GM18517 (cell line): ENCODE measurements at regions not wholly inside any gene's neighbourhood (a gene's known extent, or its start where the extent isn't known, plus 50 kb on each side); places are given as distances from the start of the nearest gene placed in this dataset.

Experiments used
- ATAC-seq: cut with Tn5 transposase; IDR thresholded peaks from one replicate; pipeline ENCODE4 v1.9.1; 2021; ENCODE audit warnings: mild to moderate bottlenecking, moderate library complexity; ENCODE audit not compliant: unreplicated experiment

- no peak for ATAC-seq
Observed at GRCh38 chr4:176970853-176971252, 178.1 kb upstream of the VEGFC start.

DNA sequence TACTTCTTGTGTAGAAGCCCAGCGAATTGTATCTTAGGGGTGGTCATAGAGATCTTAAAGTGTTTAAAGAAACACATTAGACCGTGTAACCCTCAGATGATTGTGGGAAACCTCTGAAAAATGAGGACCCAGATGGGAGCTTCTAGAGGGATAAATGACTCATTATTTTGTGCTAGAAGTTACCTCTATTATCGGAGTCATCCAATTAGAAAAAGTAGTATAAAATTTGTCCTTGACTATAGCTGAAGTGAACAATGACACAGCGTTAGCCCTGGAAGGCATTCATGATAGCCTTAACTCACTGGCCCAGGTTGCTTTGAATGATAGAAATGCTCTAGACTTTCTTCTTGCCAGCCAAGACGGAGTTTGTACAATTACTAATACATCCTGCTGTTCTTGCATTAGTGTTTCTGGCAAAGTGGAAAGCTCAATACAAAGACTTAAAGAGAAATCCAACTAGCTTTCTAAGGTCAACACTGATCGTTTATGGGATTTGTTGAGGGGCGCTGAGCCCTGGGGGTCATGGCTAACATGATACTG lies 178.9 kb upstream of the VEGFC start:
- ATAC-seq: no peak

DNA sequence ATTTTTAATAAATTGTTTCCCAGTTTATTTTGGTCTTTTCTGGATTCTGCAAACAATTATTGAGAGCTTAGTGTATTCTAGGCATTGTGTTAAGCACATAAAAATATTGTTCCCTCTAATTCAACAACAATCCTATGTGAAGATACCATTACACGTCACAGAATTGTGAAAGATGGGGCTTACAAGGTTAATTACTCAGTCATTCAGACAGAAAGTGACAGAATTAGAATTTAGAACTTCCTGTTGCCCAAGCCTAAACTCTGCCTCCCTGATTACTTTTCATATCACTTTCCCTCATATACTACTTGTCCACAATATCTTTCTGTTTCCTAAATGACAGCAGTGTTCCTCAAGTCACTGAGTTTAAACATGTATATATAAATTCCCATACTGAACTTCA lies 186.7 kb upstream of the VEGFC start:
- no peak for ATAC-seq

DNA sequence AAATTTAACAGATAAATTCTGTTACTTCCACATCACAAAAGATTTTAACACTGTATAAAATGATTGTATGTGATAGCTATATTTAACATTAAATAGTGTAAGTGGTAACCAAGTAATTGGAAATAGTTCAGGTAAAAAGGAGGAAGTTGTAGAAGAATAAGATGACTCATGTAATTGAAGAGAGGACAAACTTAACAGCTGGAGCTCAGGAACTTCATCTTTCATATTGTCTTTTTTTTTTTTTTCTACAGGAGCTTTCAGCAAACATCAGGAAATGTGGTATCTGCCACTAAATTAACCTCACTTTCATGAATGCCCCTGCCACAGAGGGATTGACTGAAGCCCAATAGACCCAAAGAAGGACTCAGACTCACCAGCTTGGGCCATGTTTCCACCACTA lies 188.4 kb upstream of the VEGFC start:
- no peak for ATAC-seq

DNA sequence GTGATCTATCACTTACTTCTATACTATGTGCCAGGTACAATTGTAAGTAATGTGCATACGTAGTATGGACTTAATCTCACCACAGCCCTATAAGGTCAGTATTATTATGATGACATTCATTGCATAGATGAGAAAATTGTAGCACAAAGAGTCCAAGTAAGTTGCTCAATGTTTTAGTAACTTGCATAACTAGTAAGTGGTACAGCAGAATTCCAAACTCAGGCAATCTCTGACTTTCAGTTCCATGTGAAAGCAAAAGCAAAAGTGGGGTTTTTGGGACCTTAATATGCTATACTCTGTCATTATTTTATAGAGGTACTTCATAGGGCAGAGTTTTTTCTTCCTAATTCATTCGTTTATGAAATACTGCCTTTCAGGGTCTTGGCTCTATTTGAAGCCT lies 188.8 kb upstream of the VEGFC start:
- no peak for ATAC-seq

- no peak for ATAC-seq
Observed at GRCh38 chr4:176988226-176988625, 195.5 kb upstream of the VEGFC start.

DNA sequence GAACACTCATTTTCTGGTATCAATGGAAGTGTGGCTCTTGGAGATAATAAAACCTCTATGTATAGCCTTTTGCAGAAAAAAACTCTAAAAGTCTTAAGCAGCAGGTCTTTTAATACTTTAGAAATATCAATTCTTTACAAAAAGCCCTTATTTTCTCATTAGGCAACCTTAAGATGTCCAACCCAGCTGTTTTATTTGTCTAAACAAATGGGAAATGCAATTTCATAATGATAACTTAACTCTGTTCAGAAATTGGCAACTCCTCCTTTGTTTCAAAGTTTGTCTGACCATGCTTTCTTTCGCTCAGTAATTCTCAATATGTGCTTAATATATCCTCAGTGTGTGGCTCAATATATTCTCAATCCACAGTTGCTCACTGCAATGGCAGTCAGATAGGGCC lies 196.5 kb upstream of the VEGFC start:
- no peak for ATAC-seq

DNA sequence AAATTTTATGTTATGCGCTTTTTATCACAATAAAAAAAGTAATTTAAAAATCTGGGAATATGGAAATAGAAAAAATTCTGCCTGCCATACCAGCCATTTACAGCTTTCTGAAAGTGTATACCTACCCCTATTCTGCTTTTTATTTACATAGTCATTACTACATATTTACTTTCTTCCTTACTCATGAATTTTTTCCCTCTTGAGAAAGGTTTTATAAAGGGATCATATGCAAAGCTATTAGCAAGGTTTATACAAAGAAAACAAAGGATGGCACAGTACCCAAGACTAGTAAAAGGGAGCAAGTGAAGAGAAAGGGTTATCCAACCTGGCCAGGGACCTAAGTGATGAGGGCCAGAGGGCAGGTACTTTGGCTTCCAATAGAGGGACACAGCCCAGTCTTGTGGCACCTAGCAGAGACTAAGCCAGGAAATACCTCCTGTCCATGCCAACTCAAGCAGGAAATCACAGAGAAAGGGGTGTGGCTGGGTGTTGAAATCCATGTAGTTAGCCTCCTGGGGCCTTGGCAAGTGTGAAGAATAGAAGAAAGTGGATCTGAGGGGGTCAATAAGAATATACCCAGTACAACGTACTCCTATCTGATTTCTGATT lies 207.3 kb upstream of the VEGFC start:
- no peak for ATAC-seq

- no peak for ATAC-seq
Observed at GRCh38 chr4:177001271-177002175, 208.8 kb upstream of the VEGFC start.

DNA sequence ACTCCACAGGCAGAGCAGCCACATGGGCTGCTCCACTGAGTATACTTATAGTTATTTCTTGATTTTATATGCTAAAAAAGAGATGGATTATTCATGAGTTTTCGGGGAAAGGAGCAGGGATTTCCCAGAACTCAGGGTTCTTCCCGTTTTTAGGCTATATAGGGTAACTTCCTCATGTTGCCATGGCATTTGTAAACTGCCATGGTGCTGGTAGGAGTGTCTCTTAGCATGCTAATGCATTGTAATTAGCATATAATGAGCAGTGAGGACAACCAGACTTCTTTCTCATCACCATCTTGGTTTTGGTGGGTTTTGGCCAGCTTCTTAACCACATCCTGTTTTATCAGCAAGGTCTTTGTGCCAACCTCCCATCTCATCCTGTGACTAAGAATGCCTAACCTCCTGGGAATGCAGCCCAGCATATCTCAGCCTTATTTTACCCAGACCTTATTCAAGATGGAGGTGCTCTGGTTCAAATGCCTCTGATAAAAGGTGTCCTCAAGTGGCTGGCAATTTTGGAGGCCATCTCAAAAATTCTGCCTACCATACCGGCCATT lies 213.0 kb upstream of the VEGFC start:
- ATAC-seq: no peak

DNA sequence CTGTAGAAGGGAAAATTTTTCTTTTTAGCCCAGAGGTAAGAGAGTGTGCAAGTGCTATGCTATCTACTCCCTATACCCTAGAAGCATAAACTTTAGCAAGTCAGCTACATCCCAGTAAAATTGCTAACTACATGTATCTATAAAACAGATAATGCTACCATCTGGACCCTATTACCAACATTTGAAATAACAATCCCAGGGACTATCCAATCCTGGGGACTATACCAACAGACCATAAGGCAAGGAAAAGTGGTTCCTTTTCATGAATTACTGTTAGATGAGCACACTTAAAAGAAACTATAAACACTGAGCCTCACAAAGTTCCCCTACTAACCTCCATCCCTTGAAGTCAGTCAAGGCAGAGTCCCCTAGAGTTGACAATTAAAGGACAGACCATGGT lies 213.6 kb upstream of the VEGFC start:
- no peak for ATAC-seq

- ATAC-seq: no peak
Observed at GRCh38 chr4:177008071-177008835, 215.5 kb upstream of the VEGFC start.

GRCh38 chr4:177008836-177009501 lies 216.2 kb upstream of the VEGFC start:
- ATAC-seq: no peak

- ATAC-seq: no peak
Observed at GRCh38 chr4:177010418-177010817, 217.7 kb upstream of the VEGFC start.

GRCh38 chr4:177012918-177013545 lies 220.3 kb upstream of the VEGFC start:
- ATAC-seq: no peak

DNA sequence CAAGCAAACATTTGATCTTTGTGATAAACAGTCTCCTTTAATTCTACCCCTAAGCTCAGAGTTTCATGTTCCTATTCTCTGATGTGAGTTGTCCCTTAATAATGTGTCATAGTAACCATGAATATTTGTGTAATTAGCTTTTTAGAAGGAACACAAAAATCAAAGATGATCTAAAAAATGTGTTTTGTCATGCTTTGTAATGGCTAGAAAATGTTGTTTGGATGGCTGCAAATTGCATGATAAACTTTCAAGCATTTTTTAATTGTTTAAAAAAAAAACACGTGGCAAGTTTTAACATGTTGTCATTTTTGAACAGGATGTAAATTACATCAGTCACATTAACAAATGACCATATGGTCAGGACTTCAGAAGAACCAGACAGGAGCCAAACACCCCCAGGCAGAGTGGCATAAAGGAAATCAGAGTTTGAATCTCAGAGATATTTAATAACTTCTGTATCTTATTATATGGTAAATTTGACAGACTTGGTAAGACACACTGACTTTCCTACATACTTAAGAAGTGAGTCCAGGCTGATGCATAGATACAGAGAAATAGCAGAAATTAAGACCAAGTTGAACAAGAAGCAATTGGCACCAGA lies 223.9 kb upstream of the VEGFC start:
- ATAC-seq: no peak

GRCh38 chr4:177023951-177024350 lies 231.2 kb upstream of the VEGFC start:
- no peak for ATAC-seq

DNA sequence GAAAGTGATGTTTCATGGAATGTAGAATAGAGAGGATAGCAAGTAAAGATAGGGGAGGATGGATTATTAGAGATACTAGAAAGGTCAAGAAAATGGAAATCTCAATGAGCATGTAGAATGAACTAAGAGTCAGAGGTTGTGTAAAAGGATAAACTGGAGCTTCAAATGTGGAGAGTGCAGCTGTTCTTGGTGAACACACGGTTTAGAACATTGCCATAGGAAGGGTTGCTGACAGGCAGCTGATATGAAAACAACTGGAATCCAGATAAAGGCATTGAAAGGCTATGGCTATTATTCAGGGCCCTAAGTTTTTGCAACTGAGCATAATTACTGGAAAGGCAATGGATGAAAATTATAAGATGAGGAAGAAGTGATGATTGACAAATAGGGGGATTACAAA lies 239.6 kb upstream of the VEGFC start:
- no peak for ATAC-seq

GRCh38 chr4:177033135-177033534 lies 240.4 kb upstream of the VEGFC start:
- ATAC-seq: no peak

DNA sequence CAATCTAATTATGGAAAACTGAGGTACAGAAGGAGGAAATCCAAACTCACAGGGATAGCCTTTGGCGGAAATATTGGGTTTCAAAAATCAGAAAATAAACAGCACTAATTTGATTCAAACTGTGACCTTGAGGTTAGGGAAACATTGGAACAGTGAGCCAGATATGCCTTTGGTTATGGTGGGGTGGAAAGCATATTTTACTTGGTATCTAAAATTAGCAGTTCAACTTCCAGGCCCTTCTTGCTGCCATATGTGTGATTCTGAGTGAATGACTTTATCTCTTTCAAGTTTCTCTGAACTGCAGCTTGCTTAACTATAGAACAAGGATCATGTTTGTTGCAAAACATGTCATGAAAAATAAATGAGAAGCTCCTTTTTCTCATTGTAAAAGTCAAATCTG lies 240.9 kb upstream of the VEGFC start:
- ATAC-seq: no peak
